Mammary epithelial cell (primary cell): ENCODE measurements at regions not wholly inside any gene's neighbourhood (a gene's known extent, or its start where the extent isn't known, plus 50 kb on each side); places are given as distances from the start of the nearest gene placed in this dataset.

ENCODE experiments used
- EZH2 ChIP-seq: IDR thresholded peaks from 2 replicates; pipeline ENCODE4 v1.6.1; 2012; ENCODE audit warnings: low read length, inconsistent platforms, borderline replicate concordance
- TF ChIP-seq, protein P1 (sequence below), 2 donors: IDR thresholded peaks in 1 of 2; conservative IDR thresholded peaks in 1 of 2; 2 replicates each; pipeline ENCODE4 v1.5.1; 2011 to 2012; ENCODE audit warnings: inconsistent platforms in 2 of 2, low read length in 2 of 2, mild to moderate bottlenecking in 2 of 2, control low read depth in 1 of 2, low read depth in 1 of 2; ENCODE audit not compliant: insufficient read depth in 1 of 2; ENCODE audit errors: extremely low read depth in 1 of 2

DNA sequence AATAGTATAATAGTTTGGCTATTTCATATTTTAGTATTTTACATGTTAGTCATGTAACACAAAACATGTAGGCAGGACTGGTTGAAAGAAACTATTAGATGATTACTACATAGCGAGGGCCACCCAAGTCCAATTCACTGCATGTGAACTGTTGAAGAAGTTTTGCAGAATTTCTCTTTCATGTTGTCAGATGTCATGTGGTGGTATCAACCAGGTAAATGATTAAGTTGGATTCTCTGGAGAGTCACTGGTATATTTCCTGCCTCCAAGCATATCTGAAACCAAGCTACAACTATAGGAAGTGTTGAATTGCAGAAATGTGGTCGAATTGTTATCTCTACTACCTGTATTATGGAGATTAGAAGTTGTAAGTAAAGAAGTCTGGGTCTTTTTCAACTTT, 137.8 kb upstream of the DPYD start:
- TF ChIP-seq, protein P1, sequence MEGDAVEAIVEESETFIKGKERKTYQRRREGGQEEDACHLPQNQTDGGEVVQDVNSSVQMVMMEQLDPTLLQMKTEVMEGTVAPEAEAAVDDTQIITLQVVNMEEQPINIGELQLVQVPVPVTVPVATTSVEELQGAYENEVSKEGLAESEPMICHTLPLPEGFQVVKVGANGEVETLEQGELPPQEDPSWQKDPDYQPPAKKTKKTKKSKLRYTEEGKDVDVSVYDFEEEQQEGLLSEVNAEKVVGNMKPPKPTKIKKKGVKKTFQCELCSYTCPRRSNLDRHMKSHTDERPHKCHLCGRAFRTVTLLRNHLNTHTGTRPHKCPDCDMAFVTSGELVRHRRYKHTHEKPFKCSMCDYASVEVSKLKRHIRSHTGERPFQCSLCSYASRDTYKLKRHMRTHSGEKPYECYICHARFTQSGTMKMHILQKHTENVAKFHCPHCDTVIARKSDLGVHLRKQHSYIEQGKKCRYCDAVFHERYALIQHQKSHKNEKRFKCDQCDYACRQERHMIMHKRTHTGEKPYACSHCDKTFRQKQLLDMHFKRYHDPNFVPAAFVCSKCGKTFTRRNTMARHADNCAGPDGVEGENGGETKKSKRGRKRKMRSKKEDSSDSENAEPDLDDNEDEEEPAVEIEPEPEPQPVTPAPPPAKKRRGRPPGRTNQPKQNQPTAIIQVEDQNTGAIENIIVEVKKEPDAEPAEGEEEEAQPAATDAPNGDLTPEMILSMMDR (conservative IDR thresholded peaks at IDR 0.05 in 1 of 2, IDR thresholded peaks at IDR 0.05 in 1 of 2; ENCODE audit: extremely low read depth in 1 of 2, insufficient read depth in 1 of 2, low read depth in 1 of 2, low read length in 2 of 2), result no peak
- TF ChIP-seq EZH2, result no peak
